GM23338 (cell line): ENCODE measurements at regions not wholly inside any gene's neighbourhood (a gene's known extent, or its start where the extent isn't known, plus 50 kb on each side); places are given as distances from the start of the nearest gene placed in this dataset.
"Not testable (repeated sequence)": the region's sequence is repeated elsewhere in the genome, so short reads cannot be mapped to it uniquely, and the experiment has no call there.

Source experiments
- EZH2 ChIP-seq: fragments of 200-600 bp; sonication (generic); IDR thresholded peaks from one replicate; pipeline ENCODE4 v1.8.0; 2017; ENCODE audit warnings: antibody characterized with exemption, mild to moderate bottlenecking, low read depth; ENCODE audit not compliant: unreplicated experiment
- TF ChIP-seq, protein P1 (sequence below), 2 experiments: fragments of 200-600 bp in 1 of 2; sonication (generic) in 1 of 2; conservative IDR thresholded peaks; 2 replicates each; pipeline versions ENCODE4 v1.5.1 to v1.6.1; 2016 to 2017; ENCODE audit warnings: antibody characterized with exemption in 2 of 2, low read depth in 2 of 2, mild to moderate bottlenecking in 2 of 2, moderate library complexity in 1 of 2
- TF ChIP-seq, protein P2 (sequence below): IDR thresholded peaks from one replicate; pipeline ENCODE4 v1.6.1; 2018; ENCODE audit warnings: antibody characterized with exemption; ENCODE audit not compliant: unreplicated experiment
- TF ChIP-seq, protein P3 (sequence below): fragments of 250-450 bp; sonication (Bioruptor Pico); IDR thresholded peaks from 2 replicates; pipeline ENCODE4 v1.5.0; 2020; ENCODE audit warnings: mild to moderate bottlenecking, moderate library complexity

DNA sequence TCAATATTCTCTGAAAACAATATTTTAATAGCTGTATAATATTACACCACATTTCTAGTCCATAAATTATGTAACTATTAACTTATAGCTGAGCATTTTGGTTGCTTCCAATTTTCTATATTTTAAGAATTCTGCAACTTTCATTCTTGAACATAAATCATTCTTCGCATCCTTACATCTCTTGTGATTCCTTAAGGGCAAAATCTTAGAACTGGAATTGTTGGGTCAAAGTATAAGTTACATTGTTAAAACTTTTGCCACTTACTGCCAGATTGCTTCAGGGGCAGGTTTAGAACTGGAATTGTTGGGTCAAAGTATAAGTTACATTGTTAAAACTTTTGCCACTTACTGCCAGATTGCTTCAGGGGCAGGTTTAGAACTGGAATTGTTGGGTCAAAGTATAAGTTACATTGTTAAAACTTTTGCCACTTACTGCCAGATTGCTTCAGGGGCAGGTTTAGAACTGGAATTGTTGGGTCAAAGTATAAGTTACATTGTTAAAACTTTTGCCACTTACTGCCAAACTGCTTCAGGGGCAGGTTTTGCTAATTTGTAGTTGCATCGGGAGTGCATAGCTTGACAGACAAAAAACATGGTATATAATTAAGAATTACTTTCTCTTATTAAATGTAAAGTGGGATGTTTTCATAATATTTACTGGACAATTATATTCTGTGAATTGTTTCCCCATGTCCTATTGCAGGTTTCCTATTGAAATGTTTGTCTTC is 179.9 kb upstream of the OR13F1 start:
- TF ChIP-seq, protein P1, sequence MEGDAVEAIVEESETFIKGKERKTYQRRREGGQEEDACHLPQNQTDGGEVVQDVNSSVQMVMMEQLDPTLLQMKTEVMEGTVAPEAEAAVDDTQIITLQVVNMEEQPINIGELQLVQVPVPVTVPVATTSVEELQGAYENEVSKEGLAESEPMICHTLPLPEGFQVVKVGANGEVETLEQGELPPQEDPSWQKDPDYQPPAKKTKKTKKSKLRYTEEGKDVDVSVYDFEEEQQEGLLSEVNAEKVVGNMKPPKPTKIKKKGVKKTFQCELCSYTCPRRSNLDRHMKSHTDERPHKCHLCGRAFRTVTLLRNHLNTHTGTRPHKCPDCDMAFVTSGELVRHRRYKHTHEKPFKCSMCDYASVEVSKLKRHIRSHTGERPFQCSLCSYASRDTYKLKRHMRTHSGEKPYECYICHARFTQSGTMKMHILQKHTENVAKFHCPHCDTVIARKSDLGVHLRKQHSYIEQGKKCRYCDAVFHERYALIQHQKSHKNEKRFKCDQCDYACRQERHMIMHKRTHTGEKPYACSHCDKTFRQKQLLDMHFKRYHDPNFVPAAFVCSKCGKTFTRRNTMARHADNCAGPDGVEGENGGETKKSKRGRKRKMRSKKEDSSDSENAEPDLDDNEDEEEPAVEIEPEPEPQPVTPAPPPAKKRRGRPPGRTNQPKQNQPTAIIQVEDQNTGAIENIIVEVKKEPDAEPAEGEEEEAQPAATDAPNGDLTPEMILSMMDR (conservative IDR thresholded peaks at IDR 0.05; ENCODE audit: low read depth in 2 of 2): not testable (repeated sequence)
- TF ChIP-seq EZH2: not testable (repeated sequence)
- TF ChIP-seq, protein P2, sequence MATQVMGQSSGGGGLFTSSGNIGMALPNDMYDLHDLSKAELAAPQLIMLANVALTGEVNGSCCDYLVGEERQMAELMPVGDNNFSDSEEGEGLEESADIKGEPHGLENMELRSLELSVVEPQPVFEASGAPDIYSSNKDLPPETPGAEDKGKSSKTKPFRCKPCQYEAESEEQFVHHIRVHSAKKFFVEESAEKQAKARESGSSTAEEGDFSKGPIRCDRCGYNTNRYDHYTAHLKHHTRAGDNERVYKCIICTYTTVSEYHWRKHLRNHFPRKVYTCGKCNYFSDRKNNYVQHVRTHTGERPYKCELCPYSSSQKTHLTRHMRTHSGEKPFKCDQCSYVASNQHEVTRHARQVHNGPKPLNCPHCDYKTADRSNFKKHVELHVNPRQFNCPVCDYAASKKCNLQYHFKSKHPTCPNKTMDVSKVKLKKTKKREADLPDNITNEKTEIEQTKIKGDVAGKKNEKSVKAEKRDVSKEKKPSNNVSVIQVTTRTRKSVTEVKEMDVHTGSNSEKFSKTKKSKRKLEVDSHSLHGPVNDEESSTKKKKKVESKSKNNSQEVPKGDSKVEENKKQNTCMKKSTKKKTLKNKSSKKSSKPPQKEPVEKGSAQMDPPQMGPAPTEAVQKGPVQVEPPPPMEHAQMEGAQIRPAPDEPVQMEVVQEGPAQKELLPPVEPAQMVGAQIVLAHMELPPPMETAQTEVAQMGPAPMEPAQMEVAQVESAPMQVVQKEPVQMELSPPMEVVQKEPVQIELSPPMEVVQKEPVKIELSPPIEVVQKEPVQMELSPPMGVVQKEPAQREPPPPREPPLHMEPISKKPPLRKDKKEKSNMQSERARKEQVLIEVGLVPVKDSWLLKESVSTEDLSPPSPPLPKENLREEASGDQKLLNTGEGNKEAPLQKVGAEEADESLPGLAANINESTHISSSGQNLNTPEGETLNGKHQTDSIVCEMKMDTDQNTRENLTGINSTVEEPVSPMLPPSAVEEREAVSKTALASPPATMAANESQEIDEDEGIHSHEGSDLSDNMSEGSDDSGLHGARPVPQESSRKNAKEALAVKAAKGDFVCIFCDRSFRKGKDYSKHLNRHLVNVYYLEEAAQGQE: not testable (repeated sequence)
- TF ChIP-seq, protein P3, sequence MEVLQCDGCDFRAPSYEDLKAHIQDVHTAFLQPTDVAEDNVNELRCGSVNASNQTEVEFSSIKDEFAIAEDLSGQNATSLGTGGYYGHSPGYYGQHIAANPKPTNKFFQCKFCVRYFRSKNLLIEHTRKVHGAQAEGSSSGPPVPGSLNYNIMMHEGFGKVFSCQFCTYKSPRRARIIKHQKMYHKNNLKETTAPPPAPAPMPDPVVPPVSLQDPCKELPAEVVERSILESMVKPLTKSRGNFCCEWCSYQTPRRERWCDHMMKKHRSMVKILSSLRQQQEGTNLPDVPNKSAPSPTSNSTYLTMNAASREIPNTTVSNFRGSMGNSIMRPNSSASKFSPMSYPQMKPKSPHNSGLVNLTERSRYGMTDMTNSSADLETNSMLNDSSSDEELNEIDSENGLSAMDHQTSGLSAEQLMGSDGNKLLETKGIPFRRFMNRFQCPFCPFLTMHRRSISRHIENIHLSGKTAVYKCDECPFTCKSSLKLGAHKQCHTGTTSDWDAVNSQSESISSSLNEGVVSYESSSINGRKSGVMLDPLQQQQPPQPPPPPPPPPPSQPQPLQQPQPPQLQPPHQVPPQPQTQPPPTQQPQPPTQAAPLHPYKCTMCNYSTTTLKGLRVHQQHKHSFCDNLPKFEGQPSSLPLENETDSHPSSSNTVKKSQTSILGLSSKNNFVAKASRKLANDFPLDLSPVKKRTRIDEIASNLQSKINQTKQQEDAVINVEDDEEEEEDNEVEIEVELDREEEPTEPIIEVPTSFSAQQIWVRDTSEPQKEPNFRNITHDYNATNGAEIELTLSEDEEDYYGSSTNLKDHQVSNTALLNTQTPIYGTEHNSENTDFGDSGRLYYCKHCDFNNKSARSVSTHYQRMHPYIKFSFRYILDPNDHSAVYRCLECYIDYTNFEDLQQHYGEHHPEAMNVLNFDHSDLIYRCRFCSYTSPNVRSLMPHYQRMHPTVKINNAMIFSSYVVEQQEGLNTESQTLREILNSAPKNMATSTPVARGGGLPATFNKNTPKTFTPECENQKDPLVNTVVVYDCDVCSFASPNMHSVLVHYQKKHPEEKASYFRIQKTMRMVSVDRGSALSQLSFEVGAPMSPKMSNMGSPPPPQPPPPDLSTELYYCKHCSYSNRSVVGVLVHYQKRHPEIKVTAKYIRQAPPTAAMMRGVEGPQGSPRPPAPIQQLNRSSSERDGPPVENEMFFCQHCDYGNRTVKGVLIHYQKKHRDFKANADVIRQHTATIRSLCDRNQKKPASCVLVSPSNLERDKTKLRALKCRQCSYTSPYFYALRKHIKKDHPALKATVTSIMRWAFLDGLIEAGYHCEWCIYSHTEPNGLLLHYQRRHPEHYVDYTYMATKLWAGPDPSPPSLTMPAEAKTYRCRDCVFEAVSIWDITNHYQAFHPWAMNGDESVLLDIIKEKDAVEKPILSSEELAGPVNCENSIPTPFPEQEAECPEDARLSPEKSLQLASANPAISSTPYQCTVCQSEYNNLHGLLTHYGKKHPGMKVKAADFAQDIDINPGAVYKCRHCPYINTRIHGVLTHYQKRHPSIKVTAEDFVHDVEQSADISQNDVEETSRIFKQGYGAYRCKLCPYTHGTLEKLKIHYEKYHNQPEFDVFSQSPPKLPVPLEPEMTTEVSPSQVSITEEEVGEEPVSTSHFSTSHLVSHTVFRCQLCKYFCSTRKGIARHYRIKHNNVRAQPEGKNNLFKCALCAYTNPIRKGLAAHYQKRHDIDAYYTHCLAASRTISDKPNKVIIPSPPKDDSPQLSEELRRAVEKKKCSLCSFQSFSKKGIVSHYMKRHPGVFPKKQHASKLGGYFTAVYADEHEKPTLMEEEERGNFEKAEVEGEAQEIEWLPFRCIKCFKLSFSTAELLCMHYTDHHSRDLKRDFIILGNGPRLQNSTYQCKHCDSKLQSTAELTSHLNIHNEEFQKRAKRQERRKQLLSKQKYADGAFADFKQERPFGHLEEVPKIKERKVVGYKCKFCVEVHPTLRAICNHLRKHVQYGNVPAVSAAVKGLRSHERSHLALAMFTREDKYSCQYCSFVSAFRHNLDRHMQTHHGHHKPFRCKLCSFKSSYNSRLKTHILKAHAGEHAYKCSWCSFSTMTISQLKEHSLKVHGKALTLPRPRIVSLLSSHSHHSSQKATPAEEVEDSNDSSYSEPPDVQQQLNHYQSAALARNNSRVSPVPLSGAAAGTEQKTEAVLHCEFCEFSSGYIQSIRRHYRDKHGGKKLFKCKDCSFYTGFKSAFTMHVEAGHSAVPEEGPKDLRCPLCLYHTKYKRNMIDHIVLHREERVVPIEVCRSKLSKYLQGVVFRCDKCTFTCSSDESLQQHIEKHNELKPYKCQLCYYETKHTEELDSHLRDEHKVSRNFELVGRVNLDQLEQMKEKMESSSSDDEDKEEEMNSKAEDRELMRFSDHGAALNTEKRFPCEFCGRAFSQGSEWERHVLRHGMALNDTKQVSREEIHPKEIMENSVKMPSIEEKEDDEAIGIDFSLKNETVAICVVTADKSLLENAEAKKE (CRISPR knock-in tag): not testable (repeated sequence)
